Gastrocnemius medialis (tissue), 4 donors: ENCODE measurements at regions not wholly inside any gene's neighbourhood (a gene's known extent, or its start where the extent isn't known, plus 50 kb on each side); places are given as distances from the start of the nearest gene placed in this dataset.

Experiments used
- POLR2A ChIP-seq, 2 donors: fragments of 450-650 bp; IDR thresholded peaks; one replicate each; pipeline ENCODE4 v1.6.1; 2017; ENCODE audit warnings: antibody characterized with exemption in 2 of 2, mild to moderate bottlenecking in 2 of 2, moderate library complexity in 2 of 2
- TF ChIP-seq, protein P1 (sequence below), 5 experiments: fragments of 450-650 bp in 3 of 5; fragments of 200-600 bp in 2 of 5; sonication (generic) in 2 of 5; IDR thresholded peaks in 4 of 5; conservative IDR thresholded peaks in 1 of 5; 1 replicate in 4 of 5; 2 replicates in 1 of 5; pipeline ENCODE4 v1.5.1; 2016 to 2019; ENCODE audit warnings: antibody characterized with exemption in 5 of 5, mild to moderate bottlenecking in 3 of 5, moderate library complexity in 3 of 5

GRCh38 chr9:13719446-13719845 lies 440.0 kb upstream of the MPDZ start:
- TF ChIP-seq POLR2A (IDR thresholded peaks at IDR 0.05): no peak
- TF ChIP-seq, protein P1, sequence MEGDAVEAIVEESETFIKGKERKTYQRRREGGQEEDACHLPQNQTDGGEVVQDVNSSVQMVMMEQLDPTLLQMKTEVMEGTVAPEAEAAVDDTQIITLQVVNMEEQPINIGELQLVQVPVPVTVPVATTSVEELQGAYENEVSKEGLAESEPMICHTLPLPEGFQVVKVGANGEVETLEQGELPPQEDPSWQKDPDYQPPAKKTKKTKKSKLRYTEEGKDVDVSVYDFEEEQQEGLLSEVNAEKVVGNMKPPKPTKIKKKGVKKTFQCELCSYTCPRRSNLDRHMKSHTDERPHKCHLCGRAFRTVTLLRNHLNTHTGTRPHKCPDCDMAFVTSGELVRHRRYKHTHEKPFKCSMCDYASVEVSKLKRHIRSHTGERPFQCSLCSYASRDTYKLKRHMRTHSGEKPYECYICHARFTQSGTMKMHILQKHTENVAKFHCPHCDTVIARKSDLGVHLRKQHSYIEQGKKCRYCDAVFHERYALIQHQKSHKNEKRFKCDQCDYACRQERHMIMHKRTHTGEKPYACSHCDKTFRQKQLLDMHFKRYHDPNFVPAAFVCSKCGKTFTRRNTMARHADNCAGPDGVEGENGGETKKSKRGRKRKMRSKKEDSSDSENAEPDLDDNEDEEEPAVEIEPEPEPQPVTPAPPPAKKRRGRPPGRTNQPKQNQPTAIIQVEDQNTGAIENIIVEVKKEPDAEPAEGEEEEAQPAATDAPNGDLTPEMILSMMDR (IDR thresholded peaks at IDR 0.05 in 4 of 5, conservative IDR thresholded peaks at IDR 0.05 in 1 of 5): no peak
